CD4-positive, alpha-beta T cell treated with Interferon gamma for 1 hour (primary cell): ENCODE measurements at regions not wholly inside any gene's neighbourhood (a gene's known extent, or its start where the extent isn't known, plus 50 kb on each side); places are given as distances from the start of the nearest gene placed in this dataset.

Experiments used
- DNase-seq: peaks from one replicate; pipeline ENCODE4 v3.0.0-alpha.2; 2020

GRCh38 chr1:165073185-165074007 lies 283.1 kb downstream of the LMX1A start:
- DNase-seq = no peak

- no peak for DNase-seq
Observed at GRCh38 chr1:165070675-165071074, 285.8 kb downstream of the LMX1A start.

GRCh38 chr1:165069829-165070228 lies 286.7 kb downstream of the LMX1A start:
- DNase-seq = no peak

DNA sequence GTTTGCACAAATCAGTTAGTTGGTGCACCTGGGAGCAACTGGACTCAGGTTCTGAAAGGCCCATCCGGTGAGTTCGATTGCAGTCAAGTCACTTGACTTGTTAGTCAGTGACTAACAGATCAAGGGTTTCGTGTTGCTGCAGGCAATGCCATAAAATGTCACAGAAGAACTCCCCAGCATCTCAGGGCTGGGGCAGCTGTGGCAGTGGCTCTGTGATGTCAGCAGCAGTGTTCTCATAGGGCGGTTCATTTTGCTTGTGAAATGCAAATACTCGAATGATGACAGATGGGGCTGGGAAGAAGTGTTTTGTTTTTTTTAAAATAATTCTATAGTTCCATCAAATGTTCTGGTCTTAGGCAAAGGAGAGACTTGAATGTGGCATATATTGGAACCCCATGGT lies 287.8 kb downstream of the LMX1A start:
- DNase-seq = no peak

DNA sequence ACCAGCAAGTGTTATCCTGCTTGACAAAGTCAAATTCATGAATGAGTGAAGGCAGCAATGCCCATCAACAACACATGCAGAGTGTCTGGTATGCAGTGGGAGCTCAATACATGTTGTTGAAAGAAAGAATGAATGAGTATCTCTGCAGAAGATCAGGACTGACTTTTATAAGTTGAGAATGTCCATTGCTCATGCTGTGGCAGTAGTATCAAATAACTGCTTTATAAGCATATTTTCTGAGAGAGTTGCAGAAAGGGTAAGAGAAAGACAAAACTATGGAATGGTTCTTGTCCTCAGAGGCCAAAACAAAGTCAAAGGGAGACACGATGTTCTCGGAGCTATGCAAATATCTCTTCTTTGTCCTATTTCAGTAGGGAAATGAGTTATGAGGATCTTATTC lies 288.7 kb downstream of the LMX1A start:
- DNase-seq = no peak

GRCh38 chr1:165063181-165063965 lies 293.1 kb downstream of the LMX1A start:
- DNase-seq = no peak

DNA sequence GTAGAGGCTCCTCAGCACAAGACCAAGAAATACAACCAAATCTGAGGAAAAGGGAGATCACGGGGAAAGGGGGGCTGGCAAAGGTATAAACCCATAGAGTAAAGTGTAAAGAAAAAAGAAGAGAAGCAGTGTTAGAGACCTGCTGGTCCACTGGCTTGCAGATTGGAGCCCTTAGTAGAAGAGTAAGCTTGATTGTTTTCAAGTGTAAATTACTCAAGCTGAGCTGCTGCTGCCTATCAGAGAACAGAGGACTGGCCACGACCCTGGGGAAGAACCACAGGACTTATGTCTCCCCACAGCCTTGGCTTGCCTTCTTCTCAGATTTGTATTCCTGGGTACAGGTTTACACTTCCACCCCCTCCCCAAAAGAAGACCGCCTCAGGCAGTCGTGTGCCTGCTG lies 294.2 kb downstream of the LMX1A start:
- DNase-seq = no peak

DNA sequence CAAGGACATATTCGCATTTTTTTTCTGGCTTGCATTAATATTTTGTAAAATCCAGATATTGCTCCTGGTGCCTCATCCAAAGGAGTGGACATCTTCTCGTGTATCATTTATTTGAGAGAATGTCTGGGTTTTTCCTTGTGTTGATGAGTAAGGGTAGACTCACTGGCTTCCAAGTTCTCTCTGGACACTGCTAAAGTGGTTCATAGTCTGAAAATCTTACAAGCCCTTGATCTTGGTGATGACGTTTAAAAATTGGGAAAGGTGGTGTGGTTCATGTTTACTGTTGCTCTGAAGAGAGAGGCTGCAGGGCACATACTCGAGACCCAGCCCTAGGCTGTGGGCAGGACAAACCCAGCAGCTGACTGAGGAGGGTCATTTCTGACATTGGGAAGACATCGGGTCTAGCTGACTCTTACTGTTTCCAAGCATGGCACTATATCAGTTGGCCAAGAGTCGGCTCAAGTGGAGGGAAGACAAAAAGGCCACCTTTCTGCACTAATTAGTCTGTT lies 296.2 kb downstream of the LMX1A start:
- DNase-seq = no peak

GRCh38 chr1:165057956-165058355 lies 298.6 kb downstream of the LMX1A start:
- DNase-seq = no peak

- DNase-seq = no peak
Observed at GRCh38 chr1:165056914-165057313, 299.6 kb downstream of the LMX1A start.

DNA sequence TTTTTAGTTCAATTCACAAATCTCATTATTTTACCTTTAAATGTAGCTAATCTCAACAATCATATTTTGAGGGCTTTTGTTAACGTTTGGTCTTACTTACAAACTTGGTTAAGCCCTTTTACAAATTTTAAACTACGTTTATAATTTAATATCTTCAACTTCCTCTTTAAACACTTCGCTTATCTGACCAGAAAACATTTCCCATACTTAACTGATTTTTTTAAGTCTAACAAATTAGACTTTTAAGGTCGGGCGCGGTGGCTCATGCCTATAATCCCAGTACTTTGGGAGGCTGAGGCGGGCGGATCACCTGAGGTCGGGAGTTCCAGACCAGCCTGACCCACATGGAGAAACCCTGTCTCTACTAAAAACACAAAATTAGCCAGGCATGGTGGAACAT lies 300.9 kb downstream of the LMX1A start:
- no peak for DNase-seq

DNA sequence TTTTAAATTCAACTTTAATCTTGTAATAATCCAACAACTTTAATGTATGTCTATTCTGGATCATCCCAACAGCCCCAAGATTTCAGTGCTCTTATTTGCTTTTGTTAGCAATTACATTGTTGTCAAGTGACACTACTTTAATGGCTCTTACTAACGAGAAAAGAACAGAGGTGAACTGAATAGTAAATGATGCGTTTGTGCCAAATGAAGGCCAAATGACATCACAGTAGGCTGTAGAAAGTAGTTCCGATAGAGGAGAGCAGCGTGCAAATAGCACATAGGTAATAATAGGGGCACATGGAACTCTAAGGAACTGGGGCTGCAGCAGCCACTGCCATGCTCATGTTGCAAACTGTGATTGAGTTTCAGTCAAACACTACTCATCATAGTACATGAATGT lies 301.9 kb downstream of the LMX1A start:
- DNase-seq = no peak

DNA sequence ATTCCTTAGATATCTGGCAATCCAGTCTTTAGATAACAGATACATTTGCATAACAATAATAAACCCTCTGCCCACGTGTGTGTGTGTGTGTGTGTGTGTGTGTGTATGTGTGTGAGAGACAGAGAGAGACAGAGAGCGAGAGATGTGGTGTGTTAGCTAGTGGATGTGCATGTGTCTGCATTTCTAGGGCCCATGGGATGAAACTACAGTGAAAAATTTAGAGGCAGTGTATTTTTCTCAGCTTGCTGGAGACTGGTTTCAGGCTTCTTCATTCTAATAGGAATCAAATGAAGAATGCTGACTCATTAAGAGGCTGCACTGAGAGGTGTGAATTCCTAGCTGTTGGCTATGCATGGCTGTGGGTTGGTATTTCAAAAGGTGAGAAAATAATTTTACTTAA lies 303.2 kb downstream of the LMX1A start:
- DNase-seq = no peak

DNA sequence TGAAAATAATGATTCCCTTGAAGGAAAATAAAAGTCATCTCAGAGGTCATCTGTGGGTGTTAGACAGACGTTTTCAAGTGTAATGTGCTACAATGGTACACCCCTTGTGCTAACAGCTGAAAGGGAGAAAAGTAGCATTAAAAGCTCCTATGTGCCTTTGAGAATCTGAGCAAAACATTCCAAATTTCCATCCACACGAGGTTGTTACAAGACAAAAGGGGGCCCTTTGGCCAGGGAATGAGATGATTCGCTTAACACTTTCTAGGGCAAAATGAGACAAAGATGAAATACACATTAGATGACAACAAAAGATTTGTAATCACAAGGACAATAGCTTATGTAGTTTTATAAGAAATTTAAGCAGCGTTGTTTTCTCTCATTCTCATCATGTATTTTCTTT lies 303.6 kb downstream of the LMX1A start:
- no peak for DNase-seq

DNA sequence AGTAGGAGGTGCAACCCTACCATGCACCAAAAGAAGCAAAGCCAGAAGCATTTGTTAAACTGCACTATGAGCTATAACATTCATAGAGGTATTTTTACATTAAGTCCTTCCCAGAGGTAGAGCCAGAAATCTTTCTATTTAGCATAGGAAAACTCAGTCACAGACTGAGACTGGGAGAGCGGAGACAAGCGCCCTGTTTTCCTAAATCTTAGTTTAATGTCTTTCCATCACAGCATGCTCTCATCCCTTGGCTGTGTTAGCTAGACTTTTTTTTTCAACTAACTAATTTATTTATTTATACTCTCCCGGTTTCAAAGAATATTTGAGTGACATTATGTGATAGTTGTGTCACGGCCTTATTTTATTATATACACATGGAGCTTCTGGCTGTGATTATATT lies 304.1 kb downstream of the LMX1A start:
- no peak for DNase-seq

DNA sequence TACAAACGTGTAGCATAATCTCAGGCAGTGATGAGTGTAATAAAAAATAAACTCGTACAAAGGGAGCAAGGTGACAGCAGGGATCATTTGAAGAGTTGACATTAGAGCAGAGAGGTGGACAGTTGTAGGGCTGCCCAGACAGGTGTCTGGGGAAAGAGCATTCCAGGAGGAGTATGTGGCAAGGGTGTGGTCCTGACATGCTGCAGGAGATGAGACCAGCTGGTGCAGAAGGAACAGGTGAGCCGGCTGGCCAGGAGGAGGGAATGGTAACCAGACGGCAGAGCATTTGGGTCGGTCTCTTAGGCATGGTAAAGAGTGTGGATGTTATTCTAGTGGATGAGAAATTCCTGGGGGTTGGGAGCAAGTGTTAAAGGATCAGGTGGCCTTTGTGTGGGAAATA lies 306.3 kb downstream of the LMX1A start:
- no peak for DNase-seq

GRCh38 chr1:165047994-165048393 lies 308.5 kb downstream of the LMX1A start:
- DNase-seq = no peak

GRCh38 chr1:165045902-165046301 lies 310.6 kb downstream of the LMX1A start:
- no peak for DNase-seq

DNA sequence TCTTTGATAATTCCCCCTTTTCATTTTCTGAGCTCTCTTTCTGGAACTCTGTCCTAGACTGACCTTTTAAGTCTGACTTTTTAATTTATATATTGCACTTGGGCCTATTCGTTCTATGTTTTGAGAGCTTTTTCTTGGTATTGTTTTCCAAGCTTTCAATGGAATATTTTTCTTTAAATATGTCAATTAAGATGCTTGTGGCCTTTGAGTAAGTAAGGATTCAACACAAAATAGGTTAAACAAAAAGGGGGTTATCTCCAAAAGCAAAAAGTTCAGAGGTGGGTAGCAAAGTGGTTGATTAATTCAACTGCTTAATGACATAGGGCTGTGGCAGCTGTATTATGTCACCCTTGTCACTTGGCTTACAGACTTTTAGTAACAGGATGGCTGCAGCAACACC lies 315.9 kb downstream of the LMX1A start:
- no peak for DNase-seq

- no peak for DNase-seq
Observed at GRCh38 chr1:165039996-165040395, 316.5 kb downstream of the LMX1A start.

DNA sequence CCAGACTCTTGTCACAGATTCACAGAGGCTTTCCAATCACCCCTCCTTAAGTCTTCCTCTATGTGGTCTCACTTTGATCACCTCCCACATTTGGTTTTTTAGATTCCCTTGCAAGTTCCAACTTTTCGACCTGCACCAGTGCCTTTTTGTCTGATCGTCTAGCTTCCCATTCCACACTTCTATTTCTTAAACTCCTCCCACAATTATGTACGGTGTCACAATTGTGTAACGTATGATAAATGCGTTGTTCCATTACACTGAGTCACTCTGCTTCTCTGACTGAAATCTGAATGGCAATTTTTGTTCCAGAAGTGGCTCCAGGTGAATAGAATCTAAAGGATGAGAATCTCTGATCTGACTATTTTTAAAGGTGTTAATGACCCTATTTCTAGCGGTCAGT lies 320.1 kb downstream of the LMX1A start:
- DNase-seq = no peak

- DNase-seq = no peak
Observed at GRCh38 chr1:165034136-165034809, 322.2 kb downstream of the LMX1A start.

GRCh38 chr1:165031001-165031400 lies 325.5 kb downstream of the LMX1A start:
- DNase-seq = no peak

- no peak for DNase-seq
Observed at GRCh38 chr1:165025805-165026204, 330.7 kb downstream of the LMX1A start.
